GM18867 (cell line): ENCODE measurements at regions not wholly inside any gene's neighbourhood (a gene's known extent, or its start where the extent isn't known, plus 50 kb on each side); places are given as distances from the start of the nearest gene placed in this dataset.

ENCODE experiments used
- ATAC-seq: cut with Tn5 transposase; IDR thresholded peaks from one replicate; pipeline ENCODE4 v1.9.1; 2021; ENCODE audit warnings: mild to moderate bottlenecking, moderate library complexity; ENCODE audit not compliant: unreplicated experiment

DNA sequence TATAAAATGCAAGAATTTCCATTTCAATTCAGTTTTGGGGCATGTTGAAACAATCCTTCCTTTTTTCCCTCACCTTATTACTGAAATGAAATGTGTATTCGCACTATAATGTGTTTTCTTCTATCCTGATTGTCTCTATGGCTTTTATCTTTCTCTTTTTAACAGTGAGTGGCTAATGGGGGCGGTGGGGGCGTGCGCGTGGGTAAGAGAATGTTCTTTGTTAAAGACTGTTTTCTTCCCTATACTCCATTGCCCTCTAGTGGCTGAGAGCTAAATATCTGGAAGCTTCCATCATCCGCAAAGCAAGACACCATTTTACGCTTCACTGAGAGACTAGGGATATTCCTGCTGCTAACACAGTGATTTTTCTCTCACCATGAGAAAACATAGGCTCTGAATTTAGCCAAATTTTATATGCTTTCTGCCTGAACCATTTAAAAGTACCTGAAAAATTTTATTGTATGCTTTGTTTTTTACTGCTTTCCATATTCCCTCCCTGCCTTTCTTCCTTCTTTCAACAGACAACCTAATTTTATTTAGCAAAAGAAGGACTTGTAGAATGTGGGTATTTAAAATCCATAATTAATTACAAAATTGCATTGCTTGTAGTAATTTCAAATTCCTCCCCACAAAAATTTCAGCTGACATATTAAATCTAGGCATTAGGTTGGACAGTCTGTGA, 194.0 kb downstream of the GASK1B start:
- peak; percentile 95 for ATAC-seq

- ATAC-seq: no peak
Measured at GRCh38 chr4:157977086-157977485, 195.7 kb downstream of the GASK1B start.

DNA sequence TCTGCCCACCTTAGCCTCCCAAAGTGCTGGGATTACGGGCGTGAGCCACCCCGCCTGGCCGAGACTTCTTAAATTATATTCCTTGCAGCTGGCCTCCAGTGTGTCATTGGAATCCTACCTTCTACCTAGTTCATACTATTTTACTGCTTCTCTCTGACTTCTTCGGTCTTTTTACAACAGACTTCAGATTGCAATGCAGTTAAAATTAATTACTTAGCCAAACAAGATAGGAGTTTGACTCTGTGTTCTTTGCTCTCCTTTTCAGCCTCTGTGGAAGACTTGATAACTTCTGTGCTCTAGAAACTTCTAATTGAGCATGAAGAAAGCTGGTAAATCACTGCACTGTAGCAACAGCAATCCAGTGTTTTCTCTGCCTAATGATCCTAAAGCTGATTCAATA, 199.5 kb downstream of the GASK1B start:
- ATAC-seq: no peak

GRCh38 chr4:157964463-157964862, 208.4 kb downstream of the GASK1B start:
- no peak for ATAC-seq

GRCh38 chr4:157961229-157961990, 211.4 kb downstream of the GASK1B start:
- ATAC-seq: no peak

DNA sequence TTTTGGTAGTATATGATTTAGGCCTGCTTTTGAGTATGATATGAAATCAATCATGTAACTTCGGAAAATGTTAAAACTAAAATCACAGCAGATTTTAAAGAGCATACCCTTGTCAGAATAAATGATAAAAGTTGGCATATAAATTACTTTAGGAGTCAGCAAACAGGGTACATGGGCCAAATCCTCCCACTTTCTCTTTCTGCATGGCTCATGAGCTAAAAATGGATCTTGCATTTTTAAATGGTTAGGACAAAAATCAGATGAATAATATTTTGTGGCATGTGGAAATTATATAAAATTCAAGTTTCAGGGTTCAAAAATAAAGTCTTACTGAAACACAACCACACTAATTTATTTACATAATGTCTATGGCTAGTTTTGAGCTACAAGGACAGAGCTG, 214.9 kb downstream of the GASK1B start:
- no peak for ATAC-seq

GRCh38 chr4:157942017-157942416, 230.8 kb downstream of the GASK1B start:
- ATAC-seq: no peak

GRCh38 chr4:157934151-157934550, 238.7 kb downstream of the GASK1B start:
- no peak for ATAC-seq

GRCh38 chr4:157932936-157933335, 239.9 kb downstream of the GASK1B start:
- no peak for ATAC-seq

GRCh38 chr4:157929486-157929885, 243.3 kb downstream of the GASK1B start:
- no peak for ATAC-seq

- ATAC-seq: no peak
Measured at GRCh38 chr4:157918036-157918832, 254.6 kb downstream of the GASK1B start.

DNA sequence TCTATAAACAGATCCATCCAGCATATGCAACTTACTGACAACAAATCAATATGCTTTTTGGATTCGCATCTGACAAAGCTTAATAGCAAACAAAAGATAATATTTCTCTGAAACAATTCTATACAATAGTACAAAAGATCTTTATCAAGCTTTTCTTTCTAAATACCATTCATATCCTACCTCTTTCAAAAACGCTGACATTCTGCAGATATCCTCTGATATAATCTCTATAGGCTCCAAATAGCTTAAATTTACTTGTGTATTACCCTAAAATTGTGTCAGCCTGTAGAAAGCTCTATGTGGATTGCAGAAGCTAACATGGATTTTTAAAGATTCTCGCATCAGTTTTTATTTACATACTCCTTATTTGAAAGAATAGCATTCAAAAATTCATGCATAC, 260.6 kb downstream of the GASK1B start:
- ATAC-seq: no peak

- no peak for ATAC-seq
Measured at GRCh38 chr4:157911662-157912061, 261.2 kb downstream of the GASK1B start.

GRCh38 chr4:157908691-157909090, 264.1 kb downstream of the GASK1B start:
- no peak for ATAC-seq

DNA sequence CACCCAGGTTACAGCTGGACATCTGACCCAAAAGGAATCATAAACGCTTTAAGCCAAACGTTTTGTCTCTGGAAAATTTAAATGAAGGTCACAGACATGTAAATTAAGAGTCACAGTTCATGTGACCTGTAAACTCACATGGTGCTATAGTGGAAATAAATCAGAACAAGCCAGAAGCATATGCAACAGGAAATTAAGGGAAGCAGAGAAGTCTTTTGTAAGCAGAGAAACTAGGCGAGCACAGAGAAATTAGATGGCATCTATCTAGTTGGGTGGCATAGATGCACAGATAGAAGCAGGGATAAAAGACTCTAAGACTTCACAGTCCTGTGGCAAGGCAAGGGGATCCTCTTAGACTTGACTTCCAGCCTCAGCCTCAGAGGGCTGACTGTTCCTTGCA, 264.8 kb downstream of the GASK1B start:
- no peak for ATAC-seq

DNA sequence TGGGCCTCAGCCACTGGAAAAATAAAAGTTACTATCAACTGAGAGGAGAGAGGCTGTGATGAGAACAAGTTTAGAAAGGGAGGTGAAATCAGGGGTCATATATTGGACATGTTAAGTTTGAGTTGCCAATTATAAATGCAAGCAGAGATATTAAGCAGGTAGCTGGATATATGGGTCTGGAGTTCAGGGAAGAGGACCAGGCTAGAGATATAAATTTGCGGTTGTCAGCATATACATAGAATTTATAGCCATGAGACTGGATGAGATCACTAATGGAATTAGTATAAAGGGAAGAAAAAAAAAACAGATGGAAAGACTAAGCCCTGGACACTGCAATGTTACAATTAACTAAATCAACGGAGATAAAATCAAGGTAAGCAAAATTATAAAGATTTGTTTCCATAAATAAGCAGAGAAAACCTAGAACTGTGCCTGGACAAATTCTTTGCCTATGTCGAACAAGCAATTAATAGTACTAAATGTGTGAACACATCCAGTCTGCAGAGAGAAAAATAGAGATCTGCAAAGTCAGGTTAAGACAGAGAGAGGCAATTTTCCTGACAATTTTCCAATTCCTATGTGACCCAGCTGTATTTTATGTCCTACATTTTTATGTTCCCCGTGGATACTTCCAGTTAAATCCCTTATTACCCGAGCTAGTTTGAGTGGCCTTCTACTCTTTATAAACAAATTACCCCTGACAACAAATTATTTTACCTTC, 265.4 kb downstream of the GASK1B start:
- ATAC-seq: no peak

- ATAC-seq: no peak
Measured at GRCh38 chr4:157898836-157899605, 273.8 kb downstream of the GASK1B start.

- ATAC-seq: no peak
Measured at GRCh38 chr4:157897855-157898370, 274.9 kb downstream of the GASK1B start.

- no peak for ATAC-seq
Measured at GRCh38 chr4:157896726-157897125, 276.1 kb downstream of the GASK1B start.

DNA sequence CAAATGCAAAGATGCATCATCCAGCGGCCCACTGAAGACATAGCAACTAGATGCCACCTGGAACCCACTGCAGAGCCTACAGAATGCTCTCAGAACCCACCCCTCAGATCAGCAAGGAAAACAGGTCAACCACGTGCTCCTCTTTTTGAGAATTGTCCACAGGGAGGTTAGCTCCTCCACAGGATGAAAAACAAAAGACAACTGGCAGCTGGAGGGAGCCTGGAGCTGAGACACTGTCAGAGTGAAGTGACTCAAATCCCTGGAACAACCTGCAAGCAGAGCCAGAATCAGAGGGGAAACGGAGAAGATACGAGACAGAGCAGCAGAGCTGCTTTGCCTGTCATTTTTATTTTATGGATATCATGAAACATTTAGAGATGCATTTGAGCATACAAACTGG, 277.6 kb downstream of the GASK1B start:
- ATAC-seq: no peak
